ENCODE measurements at regions not wholly inside any gene's neighbourhood (a gene's known extent, or its start where the extent isn't known, plus 50 kb on each side); places are given as distances from the start of the nearest gene placed in this dataset.

GRCh38 chrX:95675794-95676193 is 1008.8 kb upstream of the DIAPH2 start:
- H3K9me2 ChIP-seq (replicated peaks; ENCODE audit: insufficient read depth, low read length) = no peaks in the 10 kb centered on the region
- no peaks in the 10 kb centered on the region for H3K36me3 ChIP-seq (ENCODE audit: insufficient read depth, low read length)
- H3K79me2 ChIP-seq (ENCODE audit: low read length) = no peaks in the 10 kb centered on the region
- no peak for DNase-seq
- H3K4me2 ChIP-seq (ENCODE audit: low read depth, low read length, poor library complexity, severe bottlenecking) = no peak overlapping the region
- no peaks in the 10 kb centered on the region for H3K27me3 ChIP-seq (ENCODE audit: low read length)
- H3K4me1 ChIP-seq (ENCODE audit: low read length) = no peaks in the 10 kb centered on the region
- H3K4me3 ChIP-seq (ENCODE audit: low read length) = no peak overlapping the region
- H3K27ac ChIP-seq (ENCODE audit: low read length) = no peak overlapping the region
- no peaks in the 10 kb centered on the region for H4K20me1 ChIP-seq (ENCODE audit: insufficient read depth, low read depth, low read length)
- H3K9ac ChIP-seq (ENCODE audit: low read length) = no peak overlapping the region
- peaks cover 7% of the 10 kb centered on the region; the same call in 1 of the 2 replicates for H3K9me3 ChIP-seq (ENCODE audit: low read length)
- H2AFZ ChIP-seq (ENCODE audit: low read length) = no peak overlapping the region

- no peak for DNase-seq
- Histone ChIP-seq H3K9me3 (ENCODE audit: low read length) (peaks cover 4% of the 10 kb centered on the region), H4K20me1 (ENCODE audit: insufficient read depth, low read depth, low read length) (no peaks in the 10 kb centered on the region), H3K36me3 (ENCODE audit: insufficient read depth, low read length) (no peaks in the 10 kb centered on the region), H3K9me2 (replicated peaks; ENCODE audit: insufficient read depth, low read length) (no peaks in the 10 kb centered on the region), H3K27me3 (ENCODE audit: low read length) (no peaks in the 10 kb centered on the region), H3K27ac (ENCODE audit: low read length) (no peak overlapping the region), H3K4me3 (ENCODE audit: low read length) (no peak overlapping the region), H3K79me2 (ENCODE audit: low read length) (no peaks in the 10 kb centered on the region), H3K4me2 (ENCODE audit: low read depth, low read length, poor library complexity, severe bottlenecking) (no peak overlapping the region), H3K4me1 (ENCODE audit: low read length) (no peaks in the 10 kb centered on the region), H2AFZ (ENCODE audit: low read length) (no peak overlapping the region), H3K9ac (ENCODE audit: low read length) (no peak overlapping the region)
Observed at GRCh38 chrX:95678679-95679078, 1006.0 kb upstream of the DIAPH2 start.

- H3K36me3 ChIP-seq (ENCODE audit: insufficient read depth, low read length) = no peaks in the 10 kb centered on the region
- H3K4me1 ChIP-seq (ENCODE audit: low read length) = no peaks in the 10 kb centered on the region
- no peaks in the 10 kb centered on the region for H4K20me1 ChIP-seq (ENCODE audit: insufficient read depth, low read depth, low read length)
- no peaks in the 10 kb centered on the region for H3K27me3 ChIP-seq (ENCODE audit: low read length)
- no peaks in the 10 kb centered on the region for H3K79me2 ChIP-seq (ENCODE audit: low read length)
- H3K9me2 ChIP-seq (replicated peaks; ENCODE audit: insufficient read depth, low read length) = no peaks in the 10 kb centered on the region
- no peak overlapping the region for H3K4me2 ChIP-seq (ENCODE audit: low read depth, low read length, poor library complexity, severe bottlenecking)
- no peak for DNase-seq
- no peaks in the 10 kb centered on the region; the same call in 1 of the 2 replicates for H3K9me3 ChIP-seq (ENCODE audit: low read length)
- H3K4me3 ChIP-seq (ENCODE audit: low read length) = no peak overlapping the region
- H3K9ac ChIP-seq (ENCODE audit: low read length) = no peak overlapping the region
- H3K27ac ChIP-seq (ENCODE audit: low read length) = no peak overlapping the region
- H2AFZ ChIP-seq (ENCODE audit: low read length) = no peak overlapping the region
Observed at GRCh38 chrX:95693365-95693764, 991.3 kb upstream of the DIAPH2 start.

GRCh38 chrX:95703696-95704095 is 980.9 kb upstream of the DIAPH2 start:
- H3K27me3 ChIP-seq (ENCODE audit: low read length) = no peaks in the 10 kb centered on the region
- no peaks in the 10 kb centered on the region for H3K79me2 ChIP-seq (ENCODE audit: low read length)
- H2AFZ ChIP-seq (ENCODE audit: low read length) = no peak overlapping the region
- H3K9me3 ChIP-seq (ENCODE audit: low read length) = peaks cover 9% of the 10 kb centered on the region
- no peaks in the 10 kb centered on the region for H3K9me2 ChIP-seq (replicated peaks; ENCODE audit: insufficient read depth, low read length)
- no peak overlapping the region for H3K4me3 ChIP-seq (ENCODE audit: low read length)
- H3K27ac ChIP-seq (ENCODE audit: low read length) = no peak overlapping the region
- H3K36me3 ChIP-seq (ENCODE audit: insufficient read depth, low read length) = no peaks in the 10 kb centered on the region
- no peaks in the 10 kb centered on the region for H4K20me1 ChIP-seq (ENCODE audit: insufficient read depth, low read depth, low read length)
- no peaks in the 10 kb centered on the region for H3K4me1 ChIP-seq (ENCODE audit: low read length)
- DNase-seq = no peak
- no peak overlapping the region for H3K9ac ChIP-seq (ENCODE audit: low read length)
- no peak overlapping the region for H3K4me2 ChIP-seq (ENCODE audit: low read depth, low read length, poor library complexity, severe bottlenecking)

GRCh38 chrX:95716841-95717240 is 967.8 kb upstream of the DIAPH2 start:
- Histone ChIP-seq H3K27me3 (ENCODE audit: low read length) (no peaks in the 10 kb centered on the region), H3K79me2 (ENCODE audit: low read length) (no peaks in the 10 kb centered on the region), H2AFZ (ENCODE audit: low read length) (no peak overlapping the region), H3K9ac (ENCODE audit: low read length) (no peak overlapping the region), H3K4me1 (ENCODE audit: low read length) (no peaks in the 10 kb centered on the region), H3K27ac (ENCODE audit: low read length) (no peak overlapping the region), H3K4me2 (ENCODE audit: low read depth, low read length, poor library complexity, severe bottlenecking) (no peak overlapping the region), H3K9me3 (ENCODE audit: low read length) (no peaks in the 10 kb centered on the region), H3K36me3 (ENCODE audit: insufficient read depth, low read length) (no peaks in the 10 kb centered on the region), H3K9me2 (replicated peaks; ENCODE audit: insufficient read depth, low read length) (no peaks in the 10 kb centered on the region), H4K20me1 (ENCODE audit: insufficient read depth, low read depth, low read length) (no peaks in the 10 kb centered on the region), H3K4me3 (ENCODE audit: low read length) (no peak overlapping the region)
- DNase-seq = no peak

- no peak for DNase-seq
- Histone ChIP-seq H3K36me3 (ENCODE audit: insufficient read depth, low read length) (no peaks in the 10 kb centered on the region), H3K27me3 (ENCODE audit: low read length) (no peaks in the 10 kb centered on the region), H2AFZ (ENCODE audit: low read length) (no peak overlapping the region), H3K27ac (ENCODE audit: low read length) (no peak overlapping the region), H3K4me3 (ENCODE audit: low read length) (no peak overlapping the region), H3K9me3 (ENCODE audit: low read length) (no peaks in the 10 kb centered on the region), H4K20me1 (ENCODE audit: insufficient read depth, low read depth, low read length) (no peaks in the 10 kb centered on the region), H3K9me2 (replicated peaks; ENCODE audit: insufficient read depth, low read length) (no peaks in the 10 kb centered on the region), H3K9ac (ENCODE audit: low read length) (no peak overlapping the region), H3K4me2 (ENCODE audit: low read depth, low read length, poor library complexity, severe bottlenecking) (no peak overlapping the region), H3K4me1 (ENCODE audit: low read length) (no peaks in the 10 kb centered on the region), H3K79me2 (ENCODE audit: low read length) (no peaks in the 10 kb centered on the region)
Observed at GRCh38 chrX:95718746-95719145, 965.9 kb upstream of the DIAPH2 start.

GRCh38 chrX:95721011-95721410 is 963.6 kb upstream of the DIAPH2 start:
- no peaks in the 10 kb centered on the region for H3K9me3 ChIP-seq (ENCODE audit: low read length)
- H3K4me3 ChIP-seq (ENCODE audit: low read length) = no peak overlapping the region
- no peak overlapping the region for H3K4me2 ChIP-seq (ENCODE audit: low read depth, low read length, poor library complexity, severe bottlenecking)
- H3K79me2 ChIP-seq (ENCODE audit: low read length) = no peaks in the 10 kb centered on the region
- no peaks in the 10 kb centered on the region for H3K27me3 ChIP-seq (ENCODE audit: low read length)
- H2AFZ ChIP-seq (ENCODE audit: low read length) = no peak overlapping the region
- H4K20me1 ChIP-seq (ENCODE audit: insufficient read depth, low read depth, low read length) = no peaks in the 10 kb centered on the region
- H3K9ac ChIP-seq (ENCODE audit: low read length) = no peak overlapping the region
- H3K4me1 ChIP-seq (ENCODE audit: low read length) = no peaks in the 10 kb centered on the region
- H3K27ac ChIP-seq (ENCODE audit: low read length) = no peak overlapping the region
- H3K36me3 ChIP-seq (ENCODE audit: insufficient read depth, low read length) = no peaks in the 10 kb centered on the region
- DNase-seq = no peak
- H3K9me2 ChIP-seq (replicated peaks; ENCODE audit: insufficient read depth, low read length) = no peaks in the 10 kb centered on the region

GRCh38 chrX:95728446-95728845 is 956.2 kb upstream of the DIAPH2 start:
- Histone ChIP-seq H3K4me3 (ENCODE audit: low read length) (no peak overlapping the region), H2AFZ (ENCODE audit: low read length) (no peak overlapping the region), H3K9me3 (ENCODE audit: low read length) (no peaks in the 10 kb centered on the region), H3K9ac (ENCODE audit: low read length) (no peak overlapping the region), H3K79me2 (ENCODE audit: low read length) (no peaks in the 10 kb centered on the region), H3K4me1 (ENCODE audit: low read length) (peaks cover 4% of the 10 kb centered on the region; the same call in 1 of the 2 replicates), H4K20me1 (ENCODE audit: insufficient read depth, low read depth, low read length) (no peaks in the 10 kb centered on the region), H3K27me3 (ENCODE audit: low read length) (no peaks in the 10 kb centered on the region), H3K27ac (ENCODE audit: low read length) (no peak overlapping the region), H3K9me2 (replicated peaks; ENCODE audit: insufficient read depth, low read length) (no peaks in the 10 kb centered on the region), H3K4me2 (ENCODE audit: low read depth, low read length, poor library complexity, severe bottlenecking) (no peak overlapping the region), H3K36me3 (ENCODE audit: insufficient read depth, low read length) (no peaks in the 10 kb centered on the region)
- DNase-seq = no peak

GRCh38 chrX:95729401-95729800 is 955.2 kb upstream of the DIAPH2 start:
- H3K4me1 ChIP-seq (ENCODE audit: low read length) = peaks cover 4% of the 10 kb centered on the region; the same call in 1 of the 2 replicates
- no peaks in the 10 kb centered on the region for H3K36me3 ChIP-seq (ENCODE audit: insufficient read depth, low read length)
- H3K9me2 ChIP-seq (replicated peaks; ENCODE audit: insufficient read depth, low read length) = no peaks in the 10 kb centered on the region
- no peaks in the 10 kb centered on the region for H3K79me2 ChIP-seq (ENCODE audit: low read length)
- no peak for DNase-seq
- no peaks in the 10 kb centered on the region for H4K20me1 ChIP-seq (ENCODE audit: insufficient read depth, low read depth, low read length)
- no peak overlapping the region for H2AFZ ChIP-seq (ENCODE audit: low read length)
- no peaks in the 10 kb centered on the region for H3K9me3 ChIP-seq (ENCODE audit: low read length)
- no peaks in the 10 kb centered on the region for H3K27me3 ChIP-seq (ENCODE audit: low read length)
- H3K4me2 ChIP-seq (ENCODE audit: low read depth, low read length, poor library complexity, severe bottlenecking) = no peak overlapping the region
- H3K9ac ChIP-seq (ENCODE audit: low read length) = no peak overlapping the region
- H3K4me3 ChIP-seq (ENCODE audit: low read length) = no peak overlapping the region
- H3K27ac ChIP-seq (ENCODE audit: low read length) = no peak overlapping the region

Data from Karpas-422 (cell line).